Esophagus squamous epithelium (tissue), 5 donors: ENCODE measurements at regions not wholly inside any gene's neighbourhood (a gene's known extent, or its start where the extent isn't known, plus 50 kb on each side); places are given as distances from the start of the nearest gene placed in this dataset.

Experiments
- DNase-seq: peaks from one replicate; lab custom pipeline; 2025; lab: John Stamatoyannopoulos, UW
- H3K27ac ChIP-seq, 4 donors: fragments of 200-600 bp; sonication (generic); one replicate each; pipeline ENCODE4 v1.5.1; 2016 to 2019; ENCODE audit warnings: mild to moderate bottlenecking in 1 of 4
- H3K27me3 ChIP-seq, 4 donors: fragments of 200-600 bp; sonication (generic); 1 replicate in 3 of 4; 2 replicates in 1 of 4; pipeline versions ENCODE4 v1.5.1 to v1.6.0; 2017 to 2021; ENCODE audit warnings: antibody characterized with exemption in 1 of 4
- H3K36me3 ChIP-seq, 3 donors: fragments of 200-600 bp; sonication (generic); one replicate each; pipeline ENCODE4 v1.5.1; 2016 to 2019
- H3K4me1 ChIP-seq, 3 donors: fragments of 200-600 bp; sonication (generic); one replicate each; pipeline ENCODE4 v1.5.1; 2017 to 2019
- H3K4me3 ChIP-seq, 4 donors: fragments of 200-600 bp; sonication (generic); 1 replicate in 3 of 4; 2 replicates in 1 of 4; pipeline ENCODE4 v1.5.1; 2016 to 2019; ENCODE audit warnings: mild to moderate bottlenecking in 2 of 4, moderate library complexity in 1 of 4
- H3K9me3 ChIP-seq, 3 donors: fragments of 200-600 bp; sonication (generic); one replicate each; pipeline ENCODE4 v1.5.1; 2016 to 2019
- CTCF ChIP-seq, 6 experiments: fragments of 450-650 bp in 4 of 6; fragments of 200-600 bp in 2 of 6; sonication (generic) in 2 of 6; IDR thresholded peaks; one replicate each; pipeline ENCODE4 v1.5.1; 2016 to 2019; ENCODE audit warnings: antibody characterized with exemption in 6 of 6, mild to moderate bottlenecking in 4 of 6, moderate library complexity in 4 of 6
- POLR2A ChIP-seq, 4 donors: fragments of 450-650 bp; IDR thresholded peaks; one replicate each; pipeline ENCODE4 v1.6.1; 2017; ENCODE audit warnings: antibody characterized with exemption in 4 of 4, mild to moderate bottlenecking in 4 of 4, moderate library complexity in 3 of 4
- WGBS, 2 donors: methylation state at CpG; one replicate each; pipeline ENCODE4 v1.1.5; 2018; 5-methylcytosine and 5-hydroxymethylcytosine counted together
- intact Hi-C: fragments of 100-400 bp; cut with DNase I; formaldehyde crosslinking; loops from one replicate; pipeline ENCODE4 v1.15.0; 2022
- donor health status: DM: yes; HTN: yes; CAD: no.

- Histone ChIP-seq H3K27ac (no peak overlapping the region), H3K36me3 (no peaks in the 10 kb centered on the region), H3K9me3 (peaks cover 0 to 15% (median 11%) of the 10 kb centered on the region in 3 donors), H3K4me3 (no peak overlapping the region), H3K27me3 (peaks cover 0 to 46% (median 0%) of the 10 kb centered on the region in 4 donors), H3K4me1 (no peaks in the 10 kb centered on the region)
- TF ChIP-seq CTCF (IDR thresholded peaks at IDR 0.05), result no peak
- TF ChIP-seq POLR2A (IDR thresholded peaks at IDR 0.05), result no peak
- DNase-seq, result no peak
- intact Hi-C loops, result no loop called here
- 69 to 81% methylated on average over 3 to 5 of the region's 5 CpGs for WGBS, 2 donors
These were observed 231.1 kb upstream of the NLRP1 start for GRCh38 chr17:5815396-5815795.

DNA sequence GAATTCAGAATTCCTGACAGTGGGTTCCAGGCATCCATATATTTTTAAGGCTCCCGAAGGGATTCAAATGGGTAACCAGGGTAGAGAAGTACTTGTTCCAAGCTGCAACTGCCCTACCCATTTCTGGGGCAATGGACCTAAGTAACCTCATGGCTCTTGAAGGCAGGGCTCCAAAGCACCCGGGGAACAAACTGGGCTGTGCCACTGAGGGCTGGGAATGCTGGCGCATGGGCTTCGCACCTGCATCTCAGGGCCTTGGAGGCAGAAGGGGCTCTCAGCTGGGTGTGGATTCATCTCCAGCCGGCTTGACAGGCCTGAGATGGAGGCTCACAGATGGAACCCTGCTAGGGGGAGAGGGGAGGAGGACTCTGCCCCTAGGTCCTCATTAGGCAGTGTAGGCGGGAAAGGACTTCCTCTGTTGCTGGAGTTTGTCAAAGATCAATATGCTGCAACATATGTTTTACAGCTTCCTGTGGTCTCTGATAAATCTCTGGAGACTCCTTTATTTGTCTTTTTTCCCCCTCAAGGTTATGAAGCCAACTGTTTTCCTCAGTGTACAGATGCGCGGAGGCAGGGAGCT is 232.3 kb upstream of the NLRP1 start:
- whole genome bisulfite sequencing, 2 donors, result 53 to 66% methylated on average over 4 to 8 of the region's 8 CpGs
- no peak for DNase-seq
- Histone ChIP-seq H3K4me1 (no peaks in the 10 kb centered on the region), H3K27me3 (peaks cover 0 to 44% (median 0%) of the 10 kb centered on the region in 4 donors), H3K9me3 (peaks cover 0 to 6% (median 6%) of the 10 kb centered on the region in 3 donors), H3K27ac (no peak overlapping the region), H3K36me3 (no peaks in the 10 kb centered on the region), H3K4me3 (no peak overlapping the region)
- intact Hi-C loops, result no loop called here
- TF ChIP-seq CTCF (IDR thresholded peaks at IDR 0.05) (no peak), POLR2A (IDR thresholded peaks at IDR 0.05) (no peak)

DNA sequence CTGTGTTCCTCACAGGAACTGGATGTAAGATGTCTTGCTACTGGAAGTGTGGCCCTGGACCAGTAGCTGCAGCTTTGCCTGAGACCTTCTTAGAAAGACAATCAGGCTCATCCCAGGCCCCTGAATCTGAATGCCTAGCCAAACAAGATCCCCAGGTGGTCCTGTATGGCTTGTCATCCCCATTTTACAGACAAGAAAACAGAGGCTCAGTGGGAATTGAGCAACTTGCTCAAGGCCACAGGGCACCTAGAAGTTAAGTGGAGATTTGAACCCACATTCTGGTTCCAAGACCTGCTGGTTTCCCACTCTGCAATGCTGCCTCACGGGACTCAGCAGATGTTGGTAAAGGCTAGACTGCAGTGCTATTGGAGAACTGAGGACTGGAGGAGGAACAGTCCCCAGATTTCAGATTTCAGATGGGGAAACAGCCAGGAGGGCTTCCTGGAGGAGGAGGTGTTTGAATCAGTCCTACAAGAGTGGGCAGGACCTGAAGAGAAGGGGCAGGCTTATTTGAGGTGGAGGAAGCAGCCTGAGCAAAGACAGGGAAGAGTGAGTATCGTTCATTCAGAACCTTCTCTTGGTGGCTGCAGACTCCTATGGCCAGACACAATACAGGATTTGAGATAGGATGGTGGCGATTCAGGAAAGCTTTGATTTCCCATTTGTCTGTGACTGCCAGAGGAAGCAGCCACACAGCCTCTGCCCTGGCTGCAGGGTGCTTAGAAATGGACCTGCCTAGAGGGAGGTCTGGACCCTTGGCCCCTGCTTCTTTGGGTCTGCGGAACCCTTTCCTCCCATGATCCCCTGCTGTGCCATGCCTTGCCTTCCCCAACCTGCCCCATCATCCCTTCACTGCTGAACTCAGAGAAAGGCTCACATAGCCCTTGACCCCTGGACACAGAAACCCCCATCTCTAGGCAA is 233.4 kb upstream of the NLRP1 start:
- 84 to 86% methylated on average over 2 to 4 of the region's 4 CpGs for WGBS, 2 donors
- DNase-seq, result no peak
- peaks cover 0 to 39% (median 0%) of the 10 kb centered on the region in 4 donors for H3K27me3 ChIP-seq
- H3K9me3 ChIP-seq, result no peaks in the 10 kb centered on the region
- intact Hi-C loops, result no loop called here
- no peaks in the 10 kb centered on the region for H3K4me1 ChIP-seq
- H3K27ac ChIP-seq, result no peak overlapping the region
- H3K4me3 ChIP-seq, result no peak overlapping the region
- H3K36me3 ChIP-seq, result no peaks in the 10 kb centered on the region
- TF ChIP-seq CTCF (IDR thresholded peaks at IDR 0.05) (no peak), POLR2A (IDR thresholded peaks at IDR 0.05) (no peak)

DNA sequence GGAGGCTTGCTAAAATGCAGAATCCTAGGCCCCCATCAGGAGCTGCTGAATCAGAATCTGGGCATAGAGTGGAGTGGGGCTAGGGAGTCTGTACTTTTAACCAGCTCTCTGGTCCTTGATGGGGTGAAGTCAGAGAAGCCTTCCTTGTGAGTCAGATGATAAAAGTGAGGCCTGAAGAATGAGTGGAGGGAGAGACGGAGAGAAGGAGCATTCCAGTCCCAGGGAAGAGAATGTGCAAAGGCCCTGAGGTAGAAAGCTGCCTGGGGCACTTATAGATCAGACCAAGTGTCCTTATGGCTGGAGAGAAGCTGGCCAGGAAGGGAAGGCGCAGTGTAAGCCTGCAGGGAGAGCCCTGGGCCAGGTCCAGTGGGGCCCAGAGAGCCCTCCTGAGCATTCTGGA is 235.1 kb upstream of the NLRP1 start:
- Histone ChIP-seq H3K4me3 (no peak overlapping the region), H3K27me3 (peaks cover 0 to 39% (median 0%) of the 10 kb centered on the region in 4 donors), H3K27ac (no peak overlapping the region), H3K4me1 (no peaks in the 10 kb centered on the region), H3K36me3 (no peaks in the 10 kb centered on the region), H3K9me3 (no peaks in the 10 kb centered on the region)
- intact Hi-C loops, result no loop called here
- 80 to 100% methylated on average over 2 of the region's 2 CpGs for WGBS, 2 donors
- DNase-seq, result no peak
- TF ChIP-seq CTCF (IDR thresholded peaks at IDR 0.05) (no peak), POLR2A (IDR thresholded peaks at IDR 0.05) (no peak)
